Testis (tissue), 2 donors: ENCODE measurements at regions not wholly inside any gene's neighbourhood (a gene's known extent, or its start where the extent isn't known, plus 50 kb on each side); places are given as distances from the start of the nearest gene placed in this dataset.

Experiments
- POLR2A ChIP-seq: fragments of 450-650 bp; IDR thresholded peaks from one replicate; pipeline ENCODE4 v1.6.1; 2017; ENCODE audit warnings: antibody characterized with exemption, mild to moderate bottlenecking, moderate library complexity
- TF ChIP-seq, protein P1 (sequence below), 3 experiments: fragments of 450-650 bp in 2 of 3; fragments of 200-600 bp in 1 of 3; sonication (generic) in 1 of 3; IDR thresholded peaks; one replicate each; pipeline ENCODE4 v1.5.1; 2016 to 2019; ENCODE audit warnings: antibody characterized with exemption in 3 of 3, mild to moderate bottlenecking in 2 of 3, moderate library complexity in 1 of 3

DNA sequence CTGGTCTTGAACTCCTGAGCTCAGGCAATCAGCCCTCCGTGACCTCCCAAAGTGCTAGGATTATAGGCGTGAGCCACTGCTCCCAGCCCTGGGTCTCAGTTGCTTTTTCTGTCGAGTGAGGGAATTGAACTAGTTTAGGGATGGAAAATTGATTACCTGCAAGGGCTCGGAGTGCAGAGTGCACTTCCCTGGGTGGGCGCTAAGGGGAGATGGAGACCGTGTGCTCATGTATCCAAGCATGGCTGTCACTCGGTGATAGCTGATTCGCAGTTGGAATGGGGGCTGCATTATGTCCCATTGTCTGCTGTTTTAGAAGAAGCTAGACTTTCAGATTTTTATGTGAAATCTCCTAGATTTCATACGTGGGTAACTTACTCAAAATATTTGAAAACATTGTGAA lies 139.9 kb upstream of the RFC3 start:
- TF ChIP-seq, protein P1, sequence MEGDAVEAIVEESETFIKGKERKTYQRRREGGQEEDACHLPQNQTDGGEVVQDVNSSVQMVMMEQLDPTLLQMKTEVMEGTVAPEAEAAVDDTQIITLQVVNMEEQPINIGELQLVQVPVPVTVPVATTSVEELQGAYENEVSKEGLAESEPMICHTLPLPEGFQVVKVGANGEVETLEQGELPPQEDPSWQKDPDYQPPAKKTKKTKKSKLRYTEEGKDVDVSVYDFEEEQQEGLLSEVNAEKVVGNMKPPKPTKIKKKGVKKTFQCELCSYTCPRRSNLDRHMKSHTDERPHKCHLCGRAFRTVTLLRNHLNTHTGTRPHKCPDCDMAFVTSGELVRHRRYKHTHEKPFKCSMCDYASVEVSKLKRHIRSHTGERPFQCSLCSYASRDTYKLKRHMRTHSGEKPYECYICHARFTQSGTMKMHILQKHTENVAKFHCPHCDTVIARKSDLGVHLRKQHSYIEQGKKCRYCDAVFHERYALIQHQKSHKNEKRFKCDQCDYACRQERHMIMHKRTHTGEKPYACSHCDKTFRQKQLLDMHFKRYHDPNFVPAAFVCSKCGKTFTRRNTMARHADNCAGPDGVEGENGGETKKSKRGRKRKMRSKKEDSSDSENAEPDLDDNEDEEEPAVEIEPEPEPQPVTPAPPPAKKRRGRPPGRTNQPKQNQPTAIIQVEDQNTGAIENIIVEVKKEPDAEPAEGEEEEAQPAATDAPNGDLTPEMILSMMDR (IDR thresholded peaks at IDR 0.05): no peak
- no peak for TF ChIP-seq POLR2A
